ENCODE measurements at regions not wholly inside any gene's neighbourhood (a gene's known extent, or its start where the extent isn't known, plus 50 kb on each side); places are given as distances from the start of the nearest gene placed in this dataset.

- no peak for TF ChIP-seq CTCF (IDR thresholded peaks at IDR 0.05)
- Mint-ChIP-seq H3K9me3 (peaks cover 0 to 5% (median 0%) of the 10 kb centered on the region in 7 donors), H3K27ac (peak overlapping the region; percentile 79 to 92 (median 87)), H3K36me3 (peaks cover 0 to 2% of the 10 kb centered on the region in 2 donors), H3K27me3 (ENCODE audit: low read depth in 3 of 3) (no peaks in the 10 kb centered on the region), H3K4me1 (peaks cover 28% of the 10 kb centered on the region), H3K4me3 (peak overlapping the region in 1 of 2 donors; percentile 64)
- peak overlapping the region; percentile 10 for H3K4me2 ChIP-seq (replicated peaks; ENCODE audit: extremely low read depth, low read length, poor library complexity, severe bottlenecking)
- peak overlapping the region in 1 of 2 donors; percentile 38 for H3K27ac ChIP-seq (ENCODE audit: low read depth in 1 of 2, low read length in 2 of 2)
- H3K4me3 ChIP-seq (replicated peaks in 1 of 3; ENCODE audit: low read depth in 2 of 3, low read length in 3 of 3) = peak overlapping the region in 1 of 3 experiments; percentile 1
- no peaks in the 10 kb centered on the region for H4K20me1 ChIP-seq (ENCODE audit: insufficient read depth, low read length)
- WGBS (ENCODE audit: insufficient coverage) = no CpG with 5 or more reads among the region's 4 CpGs
- no peaks in the 10 kb centered on the region for H3K9me3 ChIP-seq (replicated peaks in 1 of 2; ENCODE audit: control insufficient read depth in 1 of 2, insufficient read depth in 1 of 2, low read length in 2 of 2)
- no peak overlapping the region for H2AFZ ChIP-seq (ENCODE audit: insufficient read depth, low read depth, low read length, poor library complexity, severe bottlenecking)
- H3K4me1 ChIP-seq (ENCODE audit: control insufficient read depth in 1 of 2, insufficient read depth in 2 of 2, low read length in 2 of 2) = peaks cover 25 to 30% of the 10 kb centered on the region in 2 donors
- peak; percentile 73 to 85 (median 77) for DNase-seq
- no peaks in the 10 kb centered on the region for H3K79me2 ChIP-seq (ENCODE audit: insufficient read depth, low read length)
- no peak overlapping the region for H3K9ac ChIP-seq (ENCODE audit: insufficient read depth, low read length, poor library complexity, severe bottlenecking)
- H3K36me3 ChIP-seq (replicated peaks in 1 of 2; ENCODE audit: control insufficient read depth in 1 of 2, insufficient read depth in 2 of 2, low read length in 2 of 2) = no peaks in the 10 kb centered on the region
- intact Hi-C loops (cut with micrococcal nuclease) = no loop called here
- no peaks in the 10 kb centered on the region for H3K27me3 ChIP-seq (ENCODE audit: control insufficient read depth in 2 of 2, insufficient read depth in 2 of 2, low read length in 2 of 2)
Measured at GRCh38 chr5:158413122-158413680, 554.3 kb upstream of the CLINT1 start.

- Histone ChIP-seq H3K4me2 (replicated peaks; ENCODE audit: extremely low read depth, low read length, poor library complexity, severe bottlenecking) (no peak overlapping the region), H3K79me2 (ENCODE audit: insufficient read depth, low read length) (no peaks in the 10 kb centered on the region), H3K4me3 (replicated peaks in 1 of 3; ENCODE audit: low read depth in 2 of 3, low read length in 3 of 3) (no peak overlapping the region), H3K36me3 (replicated peaks in 1 of 2; ENCODE audit: control insufficient read depth in 1 of 2, insufficient read depth in 2 of 2, low read length in 2 of 2) (no peaks in the 10 kb centered on the region), H3K27ac (ENCODE audit: low read depth in 1 of 2, low read length in 2 of 2) (no peak overlapping the region), H3K4me1 (ENCODE audit: control insufficient read depth in 1 of 2, insufficient read depth in 2 of 2, low read length in 2 of 2) (peaks cover 41 to 50% of the 10 kb centered on the region in 2 donors), H3K9ac (ENCODE audit: insufficient read depth, low read length, poor library complexity, severe bottlenecking) (no peak overlapping the region), H3K9me3 (replicated peaks in 1 of 2; ENCODE audit: control insufficient read depth in 1 of 2, insufficient read depth in 1 of 2, low read length in 2 of 2) (no peaks in the 10 kb centered on the region), H2AFZ (ENCODE audit: insufficient read depth, low read depth, low read length, poor library complexity, severe bottlenecking) (no peak overlapping the region), H4K20me1 (ENCODE audit: insufficient read depth, low read length) (no peaks in the 10 kb centered on the region), H3K27me3 (ENCODE audit: control insufficient read depth in 2 of 2, insufficient read depth in 2 of 2, low read length in 2 of 2) (no peaks in the 10 kb centered on the region)
- Mint-ChIP-seq H3K36me3 (peaks cover 0 to 2% of the 10 kb centered on the region in 2 donors), H3K27ac (no peak overlapping the region), H3K4me1 (peaks cover 43% of the 10 kb centered on the region), H3K4me3 (no peak overlapping the region), H3K9me3 (peaks cover 0 to 5% (median 0%) of the 10 kb centered on the region in 7 donors), H3K27me3 (ENCODE audit: low read depth in 3 of 3) (no peaks in the 10 kb centered on the region)
- DNase-seq = no peak
- intact Hi-C loops (cut with micrococcal nuclease) = no loop called here
- no peak for TF ChIP-seq CTCF (IDR thresholded peaks at IDR 0.05)
Measured at GRCh38 chr5:158410976-158411375, 552.0 kb upstream of the CLINT1 start.
